ENCODE measurements at regions not wholly inside any gene's neighbourhood (a gene's known extent, or its start where the extent isn't known, plus 50 kb on each side); places are given as distances from the start of the nearest gene placed in this dataset.
"Not testable (repeated sequence)": the region's sequence is repeated elsewhere in the genome, so short reads cannot be mapped to it uniquely, and the experiment has no call there.

GRCh38 chr6:147651-148050, 144.6 kb upstream of the DUSP22 start:
- DNase-seq, result not testable (repeated sequence)

GRCh38 chr6:148051-148984, 144.0 kb upstream of the DUSP22 start:
- DNase-seq, result peak in 15 of 56 donors; percentile 4 to 48 (median 21)

GRCh38 chr6:150147-150546, 142.1 kb upstream of the DUSP22 start:
- DNase-seq, result not testable (repeated sequence)

GRCh38 chr6:152436-152835, 139.9 kb upstream of the DUSP22 start:
- DNase-seq, result not testable (repeated sequence)

- DNase-seq, result not testable (repeated sequence)
Observed at GRCh38 chr6:153026-153425, 139.3 kb upstream of the DUSP22 start.

GRCh38 chr6:153867-154266, 138.4 kb upstream of the DUSP22 start:
- not testable (repeated sequence) for DNase-seq

- not testable (repeated sequence) for DNase-seq
Observed at GRCh38 chr6:154321-155092, 137.8 kb upstream of the DUSP22 start.

- no peak for DNase-seq
Observed at GRCh38 chr6:156010-156409, 136.3 kb upstream of the DUSP22 start.

GRCh38 chr6:156441-157140, 135.7 kb upstream of the DUSP22 start:
- not testable (repeated sequence) for DNase-seq

GRCh38 chr6:157176-157575, 135.1 kb upstream of the DUSP22 start:
- not testable (repeated sequence) for DNase-seq

- DNase-seq, result not testable (repeated sequence)
Observed at GRCh38 chr6:161657-162056, 130.6 kb upstream of the DUSP22 start.

GRCh38 chr6:164720-165119, 127.6 kb upstream of the DUSP22 start:
- DNase-seq, result no peak

- DNase-seq, result no peak
Observed at GRCh38 chr6:165263-165662, 127.0 kb upstream of the DUSP22 start.

GRCh38 chr6:165906-166305, 126.4 kb upstream of the DUSP22 start:
- no peak for DNase-seq

- DNase-seq, result peak in 1 of 56 donors; percentile 47
Observed at GRCh38 chr6:168865-169455, 123.3 kb upstream of the DUSP22 start.

GRCh38 chr6:174036-174435, 118.3 kb upstream of the DUSP22 start:
- no peak for DNase-seq

GRCh38 chr6:175680-176079, 116.6 kb upstream of the DUSP22 start:
- no peak for DNase-seq

- DNase-seq, result no peak
Observed at GRCh38 chr6:176766-177165, 115.5 kb upstream of the DUSP22 start.

- DNase-seq, result no peak
Observed at GRCh38 chr6:178119-178518, 114.2 kb upstream of the DUSP22 start.

- DNase-seq, result not testable (repeated sequence)
Observed at GRCh38 chr6:178929-179328, 113.4 kb upstream of the DUSP22 start.

- DNase-seq, result no peak
Observed at GRCh38 chr6:179340-179950, 112.8 kb upstream of the DUSP22 start.
